Parathyroid adenoma (tissue), 2 donors: ENCODE measurements at regions not wholly inside any gene's neighbourhood (a gene's known extent, or its start where the extent isn't known, plus 50 kb on each side); places are given as distances from the start of the nearest gene placed in this dataset.

ENCODE experiments used
- H2AFZ ChIP-seq: fragments of 300-600 bp; sonication (generic); one replicate; pipeline ENCODE4 v1.7.0; 2017; ENCODE audit warnings: antibody characterized with exemption, mild to moderate bottlenecking
- H3K27ac ChIP-seq: fragments of 300-600 bp; sonication (generic); one replicate; pipeline ENCODE4 v1.7.0; 2017
- H3K27me3 ChIP-seq: fragments of 300-600 bp; sonication (generic); one replicate; pipeline ENCODE4 v1.7.0; 2017; ENCODE audit warnings: low read length; ENCODE audit not compliant: control insufficient read depth, insufficient read depth
- H3K36me3 ChIP-seq: fragments of 300-600 bp; sonication (generic); one replicate; pipeline ENCODE4 v1.7.0; 2017; ENCODE audit warnings: low read length; ENCODE audit not compliant: control insufficient read depth, insufficient read depth
- H3K4me1 ChIP-seq: fragments of 300-600 bp; sonication (generic); one replicate; pipeline ENCODE4 v1.7.0; 2017; ENCODE audit warnings: control low read depth
- H3K4me2 ChIP-seq: fragments of 300-600 bp; sonication (generic); one replicate; pipeline ENCODE4 v1.7.0; 2017; ENCODE audit warnings: low read length
- H3K4me3 ChIP-seq: fragments of 300-600 bp; sonication (generic); one replicate; pipeline ENCODE4 v1.7.0; 2017; ENCODE audit warnings: low read depth, low read length
- H3K79me2 ChIP-seq: fragments of 300-600 bp; sonication (generic); one replicate; pipeline ENCODE4 v1.7.0; 2017; ENCODE audit warnings: control low read depth
- H3K9ac ChIP-seq: fragments of 300-600 bp; sonication (generic); one replicate; pipeline ENCODE4 v1.7.0; 2017; ENCODE audit warnings: mild to moderate bottlenecking
- H3K9me3 ChIP-seq: fragments of 300-600 bp; sonication (generic); one replicate; pipeline ENCODE4 v1.7.0; 2017; ENCODE audit warnings: low read length; ENCODE audit not compliant: control insufficient read depth
- CTCF ChIP-seq: fragments of 300-600 bp; sonication (generic); IDR thresholded peaks from one replicate; pipeline ENCODE4 v1.7.0; 2017; ENCODE audit warnings: antibody characterized with exemption, mild to moderate bottlenecking
- donor health status: primary hyperparathyroidism.

GRCh38 chr14:65849091-65849490 is 436.6 kb downstream of the FUT8 start:
- Histone ChIP-seq H3K79me2 (no peaks in the 10 kb centered on the region), H2AFZ (no peak overlapping the region), H3K9me3 (no peaks in the 10 kb centered on the region), H3K27ac (no peak overlapping the region), H3K4me3 (no peak overlapping the region), H3K9ac (no peak overlapping the region), H3K4me1 (no peaks in the 10 kb centered on the region), H3K27me3 (no peaks in the 10 kb centered on the region), H3K4me2 (no peak overlapping the region), H3K36me3 (no peaks in the 10 kb centered on the region)
- TF ChIP-seq CTCF = no peak

GRCh38 chr14:65849558-65849957 is 437.0 kb downstream of the FUT8 start:
- no peaks in the 10 kb centered on the region for H3K9me3 ChIP-seq
- no peak overlapping the region for H3K4me2 ChIP-seq
- no peak overlapping the region for H3K27ac ChIP-seq
- TF ChIP-seq CTCF = no peak
- H3K4me3 ChIP-seq = no peak overlapping the region
- H2AFZ ChIP-seq = no peak overlapping the region
- no peak overlapping the region for H3K9ac ChIP-seq
- H3K4me1 ChIP-seq = no peaks in the 10 kb centered on the region
- no peaks in the 10 kb centered on the region for H3K36me3 ChIP-seq
- H3K79me2 ChIP-seq = no peaks in the 10 kb centered on the region
- H3K27me3 ChIP-seq = no peaks in the 10 kb centered on the region

GRCh38 chr14:65850429-65851135 is 438.1 kb downstream of the FUT8 start:
- no peaks in the 10 kb centered on the region for H3K79me2 ChIP-seq
- H3K4me1 ChIP-seq = no peaks in the 10 kb centered on the region

GRCh38 chr14:65852689-65853088 is 440.2 kb downstream of the FUT8 start:
- H3K4me2 ChIP-seq = no peak overlapping the region
- H3K9ac ChIP-seq = no peak overlapping the region
- TF ChIP-seq CTCF = no peak
- no peaks in the 10 kb centered on the region for H3K9me3 ChIP-seq
- no peaks in the 10 kb centered on the region for H3K79me2 ChIP-seq
- H2AFZ ChIP-seq = no peak overlapping the region
- no peak overlapping the region for H3K27ac ChIP-seq
- no peaks in the 10 kb centered on the region for H3K27me3 ChIP-seq
- no peaks in the 10 kb centered on the region for H3K36me3 ChIP-seq
- H3K4me3 ChIP-seq = no peak overlapping the region
- H3K4me1 ChIP-seq = no peaks in the 10 kb centered on the region

More at GRCh38 chr14:65850429-65851135, 438.1 kb downstream of the FUT8 start:
- no peak for TF ChIP-seq CTCF
- no peaks in the 10 kb centered on the region for H3K27me3 ChIP-seq
- H3K36me3 ChIP-seq = no peaks in the 10 kb centered on the region
- H3K27ac ChIP-seq = no peak overlapping the region
- no peak overlapping the region for H2AFZ ChIP-seq
- no peaks in the 10 kb centered on the region for H3K9me3 ChIP-seq
- H3K4me3 ChIP-seq = no peak overlapping the region
- H3K4me2 ChIP-seq = no peak overlapping the region
- no peak overlapping the region for H3K9ac ChIP-seq

GRCh38 chr14:65853407-65853955 is 441.0 kb downstream of the FUT8 start:
- no peak overlapping the region for H3K4me3 ChIP-seq
- H3K79me2 ChIP-seq = no peaks in the 10 kb centered on the region
- H3K36me3 ChIP-seq = no peaks in the 10 kb centered on the region
- no peaks in the 10 kb centered on the region for H3K4me1 ChIP-seq
- no peak overlapping the region for H3K9ac ChIP-seq
- no peak overlapping the region for H3K27ac ChIP-seq
- no peak for TF ChIP-seq CTCF
- H3K27me3 ChIP-seq = no peaks in the 10 kb centered on the region
- H3K9me3 ChIP-seq = no peaks in the 10 kb centered on the region
- H2AFZ ChIP-seq = no peak overlapping the region
- H3K4me2 ChIP-seq = no peak overlapping the region
